ENCODE measurements at regions not wholly inside any gene's neighbourhood (a gene's known extent, or its start where the extent isn't known, plus 50 kb on each side); places are given as distances from the start of the nearest gene placed in this dataset.
"Not testable (repeated sequence)": the region's sequence is repeated elsewhere in the genome, so short reads cannot be mapped to it uniquely, and the experiment has no call there.

GRCh38 chr21:15127437-15127836 lies 62.6 kb upstream of the NRIP1 start:
- in situ Hi-C loops (cut with MboI; ENCODE audit: low pct_unique_long_range_greater_than_20kb, low sequenced_read_pairs, unreplicated experiment): no loop called here
- no peak for DNase-seq (ENCODE audit: low spot score)
- TF ChIP-seq CTCF (IDR thresholded peaks at IDR 0.05; ENCODE audit: extremely low read depth, insufficient read depth, missing control alignments): no peak

GRCh38 chr21:15128267-15128666 lies 63.5 kb upstream of the NRIP1 start:
- TF ChIP-seq CTCF (IDR thresholded peaks at IDR 0.05; ENCODE audit: extremely low read depth, insufficient read depth, missing control alignments): no peak
- DNase-seq (ENCODE audit: low spot score): no peak
- in situ Hi-C loops (cut with MboI; ENCODE audit: low pct_unique_long_range_greater_than_20kb, low sequenced_read_pairs, unreplicated experiment): no loop called here

DNA sequence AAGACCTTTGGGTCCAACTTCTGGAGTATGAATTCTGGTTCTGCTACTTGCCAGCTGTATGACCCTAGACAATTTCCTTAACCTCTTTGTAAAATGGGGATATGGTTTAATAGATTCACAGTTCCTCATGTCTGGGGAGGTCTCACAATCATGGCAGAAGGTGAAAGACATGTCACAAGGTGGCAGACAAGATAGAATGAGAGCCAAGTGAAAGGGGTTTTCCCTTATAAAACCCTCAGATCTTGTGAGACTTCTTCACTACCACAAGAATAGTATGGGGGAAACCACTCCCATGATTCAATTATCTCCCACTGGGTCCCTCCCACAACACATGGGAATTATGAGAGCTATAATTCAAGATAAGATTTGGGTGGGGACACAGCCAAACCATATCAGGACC lies 63.9 kb upstream of the NRIP1 start:
- DNase-seq (ENCODE audit: low spot score); in situ Hi-C loops (cut with MboI; ENCODE audit: low pct_unique_long_range_greater_than_20kb, low sequenced_read_pairs, unreplicated experiment): not testable (repeated sequence)

- DNase-seq (ENCODE audit: low spot score): no peak
- in situ Hi-C loops (cut with MboI; ENCODE audit: low pct_unique_long_range_greater_than_20kb, low sequenced_read_pairs, unreplicated experiment): no loop called here
- TF ChIP-seq CTCF (IDR thresholded peaks at IDR 0.05; ENCODE audit: extremely low read depth, insufficient read depth, missing control alignments): no peak
These were observed 65.5 kb upstream of the NRIP1 start for GRCh38 chr21:15130326-15130725.

GRCh38 chr21:15130751-15131150 lies 66.0 kb upstream of the NRIP1 start:
- no peak for DNase-seq (ENCODE audit: low spot score)
- TF ChIP-seq CTCF (IDR thresholded peaks at IDR 0.05; ENCODE audit: extremely low read depth, insufficient read depth, missing control alignments): no peak
- in situ Hi-C loops (cut with MboI; ENCODE audit: low pct_unique_long_range_greater_than_20kb, low sequenced_read_pairs, unreplicated experiment): no loop called here

- DNase-seq (ENCODE audit: low spot score): no peak
- no peak for TF ChIP-seq CTCF (IDR thresholded peaks at IDR 0.05; ENCODE audit: extremely low read depth, insufficient read depth, missing control alignments)
- in situ Hi-C loops (cut with MboI; ENCODE audit: low pct_unique_long_range_greater_than_20kb, low sequenced_read_pairs, unreplicated experiment): no loop called here
These were observed 68.0 kb upstream of the NRIP1 start for GRCh38 chr21:15132781-15133180.

- DNase-seq (ENCODE audit: low spot score): no peak
- no peak for TF ChIP-seq CTCF (IDR thresholded peaks at IDR 0.05; ENCODE audit: extremely low read depth, insufficient read depth, missing control alignments)
- in situ Hi-C loops (cut with MboI; ENCODE audit: low pct_unique_long_range_greater_than_20kb, low sequenced_read_pairs, unreplicated experiment): no loop called here
These were observed 70.1 kb upstream of the NRIP1 start for GRCh38 chr21:15134701-15135470.
